ENCODE measurements at regions not wholly inside any gene's neighbourhood (a gene's known extent, or its start where the extent isn't known, plus 50 kb on each side); places are given as distances from the start of the nearest gene placed in this dataset.

- DNase-seq (ENCODE audit: low read depth) = no peak
Measured at GRCh38 chr20:63100926-63101699, 94.3 kb upstream of the BHLHE23 start.

- no peak for DNase-seq (ENCODE audit: low read depth)
Measured at GRCh38 chr20:63100174-63100925, 93.6 kb upstream of the BHLHE23 start.

GRCh38 chr20:63099456-63100173 is 92.9 kb upstream of the BHLHE23 start:
- no peak for DNase-seq (ENCODE audit: low read depth)

- DNase-seq (ENCODE audit: low read depth) = no peak
Measured at GRCh38 chr20:63098195-63098810, 91.5 kb upstream of the BHLHE23 start.

GRCh38 chr20:63097336-63097831 is 90.6 kb upstream of the BHLHE23 start:
- no peak for DNase-seq (ENCODE audit: low read depth)

GRCh38 chr20:63096681-63097335 is 90.0 kb upstream of the BHLHE23 start:
- no peak for DNase-seq (ENCODE audit: low read depth)

GRCh38 chr20:63095718-63096654 is 89.2 kb upstream of the BHLHE23 start:
- no peak for DNase-seq (ENCODE audit: low read depth)

- DNase-seq (ENCODE audit: low read depth) = no peak
Measured at GRCh38 chr20:63094767-63095499, 88.2 kb upstream of the BHLHE23 start.

- no peak for DNase-seq (ENCODE audit: low read depth)
Measured at GRCh38 chr20:63093966-63094766, 87.4 kb upstream of the BHLHE23 start.

GRCh38 chr20:63092660-63093215 is 86.0 kb upstream of the BHLHE23 start:
- no peak for DNase-seq (ENCODE audit: low read depth)

- no peak for DNase-seq (ENCODE audit: low read depth)
Measured at GRCh38 chr20:63091901-63092659, 85.3 kb upstream of the BHLHE23 start.

GRCh38 chr20:63090682-63091571 is 84.2 kb upstream of the BHLHE23 start:
- DNase-seq (ENCODE audit: low read depth) = no peak

- DNase-seq (ENCODE audit: low read depth) = no peak
Measured at GRCh38 chr20:63090052-63090451, 83.3 kb upstream of the BHLHE23 start.

- no peak for DNase-seq (ENCODE audit: low read depth)
Measured at GRCh38 chr20:63089051-63089907, 82.5 kb upstream of the BHLHE23 start.

GRCh38 chr20:63087872-63088680 is 81.3 kb upstream of the BHLHE23 start:
- no peak for DNase-seq (ENCODE audit: low read depth)
